Trophoblast cell (in vitro differentiated cells and primary cell): ENCODE measurements at regions not wholly inside any gene's neighbourhood (a gene's known extent, or its start where the extent isn't known, plus 50 kb on each side); places are given as distances from the start of the nearest gene placed in this dataset.

Experiments used
- DNase-seq, 2 donors: peaks; one replicate each; pipeline ENCODE4 v3.0.0-alpha.2; 2016
- H2AFZ ChIP-seq: 2 replicates; pipeline ENCODE4 v1.6.1; 2013; ENCODE audit warnings: low read length, moderate library complexity, mild to moderate bottlenecking; ENCODE audit not compliant: insufficient read depth, poor library complexity
- H2AK5ac ChIP-seq: 2 replicates; pipeline ENCODE4 v1.6.1; 2013; ENCODE audit warnings: mild to moderate bottlenecking, low read length
- H2BK120ac ChIP-seq: 2 replicates; pipeline ENCODE4 v1.6.1; 2013; ENCODE audit warnings: low read length, mild to moderate bottlenecking, moderate library complexity; ENCODE audit not compliant: insufficient read depth, poor library complexity
- H2BK12ac ChIP-seq: 2 replicates; pipeline ENCODE4 v1.6.1; 2013; ENCODE audit warnings: mild to moderate bottlenecking, low read length, moderate library complexity
- H2BK5ac ChIP-seq: 2 replicates; pipeline ENCODE4 v1.6.1; 2013; ENCODE audit warnings: low read length, low read depth, moderate library complexity, mild to moderate bottlenecking; ENCODE audit not compliant: poor library complexity
- H3K14ac ChIP-seq: 2 replicates; pipeline ENCODE4 v1.6.1; 2013; ENCODE audit warnings: mild to moderate bottlenecking, low read length
- H3K18ac ChIP-seq: 2 replicates; pipeline ENCODE4 v1.6.1; 2013; ENCODE audit warnings: mild to moderate bottlenecking, low read length
- H3K23ac ChIP-seq: 2 replicates; pipeline ENCODE4 v1.6.1; 2013; ENCODE audit warnings: low read length
- H3K27ac ChIP-seq: 2 replicates; pipeline ENCODE4 v1.5.1; 2013; ENCODE audit warnings: low read depth, mild to moderate bottlenecking, inconsistent platforms, low read length, moderate library complexity
- H3K27me3 ChIP-seq: 2 replicates; pipeline ENCODE4 v1.6.1; 2013; ENCODE audit warnings: inconsistent platforms, mild to moderate bottlenecking, low read length, moderate library complexity; ENCODE audit not compliant: insufficient read depth
- H3K36me3 ChIP-seq, 2 experiments: 1 replicate in 1 of 2; 2 replicates in 1 of 2; pipeline ENCODE4 v1.6.1; 2013; ENCODE audit warnings: low read length in 2 of 2, mild to moderate bottlenecking in 2 of 2, moderate library complexity in 1 of 2; ENCODE audit not compliant: insufficient read depth in 2 of 2, control insufficient read depth in 1 of 2
- H3K4ac ChIP-seq: 2 replicates; pipeline ENCODE4 v1.6.1; 2013; ENCODE audit warnings: low read depth, mild to moderate bottlenecking, low read length, moderate library complexity
- H3K4me1 ChIP-seq, 2 experiments: 1 replicate in 1 of 2; 2 replicates in 1 of 2; pipeline ENCODE4 v1.6.1; 2013; ENCODE audit warnings: low read length in 2 of 2, mild to moderate bottlenecking in 2 of 2, moderate library complexity in 1 of 2; ENCODE audit not compliant: insufficient read depth in 2 of 2, control insufficient read depth in 1 of 2
- H3K4me2 ChIP-seq: 2 replicates; pipeline ENCODE4 v1.6.1; 2013; ENCODE audit warnings: inconsistent platforms, mild to moderate bottlenecking, low read length, moderate library complexity
- H3K4me3 ChIP-seq: 2 replicates; pipeline ENCODE4 v1.5.1; 2013; ENCODE audit warnings: mild to moderate bottlenecking, low read depth, low read length, inconsistent platforms
- H3K79me1 ChIP-seq: one replicate; pipeline ENCODE4 v1.6.1; 2013; ENCODE audit warnings: low read length
- H3K79me2 ChIP-seq: 2 replicates; pipeline ENCODE4 v1.6.1; 2013; ENCODE audit warnings: low read length, mild to moderate bottlenecking; ENCODE audit not compliant: control insufficient read depth, insufficient read depth, poor library complexity
- H3K9ac ChIP-seq: 2 replicates; pipeline ENCODE4 v1.6.1; 2013; ENCODE audit warnings: mild to moderate bottlenecking, low read length
- H3K9me3 ChIP-seq: 2 replicates; pipeline ENCODE4 v1.6.1; 2013; ENCODE audit warnings: low read depth, mild to moderate bottlenecking, control low read depth, inconsistent platforms, low read length; ENCODE audit not compliant: insufficient read depth
- H4K12ac ChIP-seq: 2 replicates; pipeline ENCODE4 v1.6.1; 2013; ENCODE audit warnings: low read depth, mild to moderate bottlenecking, low read length, moderate library complexity
- H4K8ac ChIP-seq: 2 replicates; pipeline ENCODE4 v1.6.1; 2013; ENCODE audit warnings: low read depth, mild to moderate bottlenecking, low read length, moderate library complexity
- H4K91ac ChIP-seq: one replicate; pipeline ENCODE4 v1.6.1; 2013; ENCODE audit warnings: low read depth, mild to moderate bottlenecking, low read length, moderate library complexity
- WGBS: extraction: QIAGEN DNeasy Blood & Tissue Kit; methylation state at CpG from one replicate; pipeline ENCODE4 v1.1.7; 2013; ENCODE audit warnings: missing lambda C conversion rate; ENCODE audit not compliant: insufficient read length, insufficient coverage; ENCODE audit errors: extremely low coverage; 5-methylcytosine and 5-hydroxymethylcytosine counted together

- Histone ChIP-seq H2AFZ (no peak overlapping the region), H3K79me2 (no peaks in the 10 kb centered on the region), H3K79me1 (no peaks in the 10 kb centered on the region), H2AK5ac (no peak overlapping the region), H3K18ac (no peak overlapping the region), H3K14ac (no peak overlapping the region), H2BK5ac (no peak overlapping the region), H4K91ac (no peak overlapping the region), H3K36me3 (no peaks in the 10 kb centered on the region), H3K4me3 (no peak overlapping the region), H2BK12ac (no peak overlapping the region), H4K12ac (no peak overlapping the region), H3K4me1 (no peaks in the 10 kb centered on the region), H2BK120ac (no peak overlapping the region), H3K4me2 (no peak overlapping the region), H3K27ac (no peak overlapping the region), H3K9me3 (peaks cover 2% of the 10 kb centered on the region), H3K9ac (no peak overlapping the region), H3K23ac (no peak overlapping the region), H3K4ac (no peak overlapping the region), H3K27me3 (no peaks in the 10 kb centered on the region), H4K8ac (no peak overlapping the region)
- WGBS: no CpG with 5 or more reads among the region's 1 CpG
- DNase-seq: no peak
These were observed 143.4 kb downstream of the LPIN1 start for GRCh38 chr2:11889854-11890253.

GRCh38 chr2:11891028-11891427, 144.6 kb downstream of the LPIN1 start:
- H3K4ac ChIP-seq: no peak overlapping the region
- H3K27me3 ChIP-seq: no peaks in the 10 kb centered on the region
- no peaks in the 10 kb centered on the region for H3K4me1 ChIP-seq
- no peaks in the 10 kb centered on the region for H3K79me1 ChIP-seq
- no peak overlapping the region for H2BK12ac ChIP-seq
- WGBS: no CpG with 5 or more reads among the region's 5 CpGs
- DNase-seq: no peak
- no peak overlapping the region for H3K4me2 ChIP-seq
- H3K9ac ChIP-seq: no peak overlapping the region
- no peak overlapping the region for H2AFZ ChIP-seq
- no peak overlapping the region for H4K91ac ChIP-seq
- no peak overlapping the region for H3K23ac ChIP-seq
- H4K8ac ChIP-seq: no peak overlapping the region
- no peak overlapping the region for H2BK120ac ChIP-seq
- H3K4me3 ChIP-seq: no peak overlapping the region
- H3K79me2 ChIP-seq: no peaks in the 10 kb centered on the region
- H2BK5ac ChIP-seq: no peak overlapping the region
- no peak overlapping the region for H4K12ac ChIP-seq
- no peak overlapping the region for H3K27ac ChIP-seq
- no peak overlapping the region for H3K14ac ChIP-seq
- H2AK5ac ChIP-seq: no peak overlapping the region
- peaks cover 2% of the 10 kb centered on the region for H3K9me3 ChIP-seq
- H3K18ac ChIP-seq: no peak overlapping the region
- H3K36me3 ChIP-seq: no peaks in the 10 kb centered on the region

GRCh38 chr2:11891671-11892440, 145.4 kb downstream of the LPIN1 start:
- H2AK5ac ChIP-seq: no peak overlapping the region
- WGBS: no CpG with 5 or more reads among the region's 4 CpGs
- H3K27me3 ChIP-seq: no peaks in the 10 kb centered on the region
- H3K79me1 ChIP-seq: no peaks in the 10 kb centered on the region
- H3K79me2 ChIP-seq: no peaks in the 10 kb centered on the region
- no peak overlapping the region for H4K91ac ChIP-seq
- no peak overlapping the region for H3K18ac ChIP-seq
- no peak for DNase-seq
- no peak overlapping the region for H2BK12ac ChIP-seq
- H3K4me3 ChIP-seq: no peak overlapping the region
- H4K12ac ChIP-seq: no peak overlapping the region
- H4K8ac ChIP-seq: no peak overlapping the region
- H3K23ac ChIP-seq: no peak overlapping the region
- no peak overlapping the region for H3K27ac ChIP-seq
- peaks cover 2% of the 10 kb centered on the region for H3K9me3 ChIP-seq
- H3K14ac ChIP-seq: no peak overlapping the region
- no peaks in the 10 kb centered on the region for H3K4me1 ChIP-seq
- H3K9ac ChIP-seq: no peak overlapping the region
- no peak overlapping the region for H2BK120ac ChIP-seq
- H3K4ac ChIP-seq: no peak overlapping the region
- no peaks in the 10 kb centered on the region for H3K36me3 ChIP-seq
- H2BK5ac ChIP-seq: no peak overlapping the region
- no peak overlapping the region for H3K4me2 ChIP-seq
- no peak overlapping the region for H2AFZ ChIP-seq

GRCh38 chr2:11896386-11896785, 150.0 kb downstream of the LPIN1 start:
- H4K91ac ChIP-seq: no peak overlapping the region
- H4K12ac ChIP-seq: no peak overlapping the region
- no peak overlapping the region for H2AK5ac ChIP-seq
- H4K8ac ChIP-seq: no peak overlapping the region
- no peak overlapping the region for H2BK5ac ChIP-seq
- H3K4me1 ChIP-seq: no peaks in the 10 kb centered on the region
- no peak overlapping the region for H3K9ac ChIP-seq
- no peaks in the 10 kb centered on the region for H3K27me3 ChIP-seq
- H2AFZ ChIP-seq: no peak overlapping the region
- H3K9me3 ChIP-seq: peaks cover 1% of the 10 kb centered on the region
- no peak overlapping the region for H3K4me3 ChIP-seq
- no peak overlapping the region for H3K18ac ChIP-seq
- H3K23ac ChIP-seq: no peak overlapping the region
- no peak overlapping the region for H2BK12ac ChIP-seq
- no CpG with 5 or more reads among the region's 3 CpGs for WGBS
- no peak for DNase-seq
- no peak overlapping the region for H3K14ac ChIP-seq
- H3K4ac ChIP-seq: no peak overlapping the region
- H3K4me2 ChIP-seq: no peak overlapping the region
- H3K79me2 ChIP-seq: no peaks in the 10 kb centered on the region
- no peaks in the 10 kb centered on the region for H3K79me1 ChIP-seq
- no peaks in the 10 kb centered on the region for H3K36me3 ChIP-seq
- H2BK120ac ChIP-seq: no peak overlapping the region
- no peak overlapping the region for H3K27ac ChIP-seq
